GM23248 (cell line): ENCODE measurements at regions not wholly inside any gene's neighbourhood (a gene's known extent, or its start where the extent isn't known, plus 50 kb on each side); places are given as distances from the start of the nearest gene placed in this dataset.

Experiments
- DNase-seq: peaks from one replicate; pipeline ENCODE4 v3.0.0-alpha.2; 2015
- H2AFZ ChIP-seq: fragments of 200-600 bp; sonication (generic); 2 replicates; pipeline ENCODE4 v1.6.1; 2016; ENCODE audit warnings: antibody characterized with exemption
- H3F3A ChIP-seq: fragments of 200-600 bp; sonication (generic); 2 replicates; pipeline ENCODE4 v1.6.1; 2016; ENCODE audit warnings: mild to moderate bottlenecking, antibody characterized with exemption, mixed run types; ENCODE audit not compliant: insufficient read depth
- H3K27ac ChIP-seq: fragments of 200-600 bp; sonication (generic); 2 replicates; pipeline ENCODE4 v1.5.1; 2016; ENCODE audit warnings: mild to moderate bottlenecking
- H3K27me3 ChIP-seq: fragments of 200-600 bp; sonication (generic); replicated peaks from 2 replicates; pipeline ENCODE4 v1.6.1; 2016; ENCODE audit warnings: mild to moderate bottlenecking; ENCODE audit not compliant: insufficient read depth
- H3K36me3 ChIP-seq: fragments of 200-600 bp; sonication (generic); 2 replicates; pipeline ENCODE4 v1.6.1; 2016; ENCODE audit warnings: low read depth, mild to moderate bottlenecking
- H3K4me1 ChIP-seq: fragments of 200-600 bp; sonication (generic); 2 replicates; pipeline ENCODE4 v1.6.1; 2016; ENCODE audit warnings: mild to moderate bottlenecking; ENCODE audit not compliant: insufficient read depth
- H3K4me2 ChIP-seq: fragments of 200-600 bp; sonication (generic); one replicate; pipeline ENCODE4 v1.6.1; 2016; ENCODE audit warnings: mild to moderate bottlenecking; ENCODE audit not compliant: unreplicated experiment
- H3K4me3 ChIP-seq: fragments of 200-600 bp; sonication (generic); 2 replicates; pipeline ENCODE4 v1.5.1; 2016; ENCODE audit warnings: mild to moderate bottlenecking
- H3K79me2 ChIP-seq: fragments of 200-600 bp; sonication (generic); 2 replicates; pipeline ENCODE4 v1.6.1; 2016; ENCODE audit warnings: mild to moderate bottlenecking; ENCODE audit not compliant: insufficient read depth
- H3K9ac ChIP-seq: fragments of 200-600 bp; sonication (generic); 2 replicates; pipeline ENCODE4 v1.6.1; 2016; ENCODE audit warnings: mild to moderate bottlenecking
- H3K9me2 ChIP-seq: fragments of 200-600 bp; sonication (generic); 2 replicates; pipeline ENCODE4 v1.6.1; 2016; ENCODE audit warnings: mixed run types, mild to moderate bottlenecking, moderate library complexity; ENCODE audit not compliant: insufficient read depth
- H3K9me3 ChIP-seq: fragments of 200-600 bp; sonication (generic); one replicate; pipeline ENCODE4 v1.6.1; 2017; ENCODE audit warnings: low read depth
- H4K20me1 ChIP-seq: fragments of 200-600 bp; sonication (generic); 2 replicates; pipeline ENCODE4 v1.6.0; 2016; ENCODE audit not compliant: insufficient read depth
- EZH2 ChIP-seq: fragments of 200-600 bp; sonication (generic); IDR thresholded peaks from 2 replicates; pipeline ENCODE4 v1.6.1; 2018; ENCODE audit warnings: antibody characterized with exemption, mild to moderate bottlenecking; ENCODE audit not compliant: insufficient read depth, poor library complexity, severe bottlenecking
- EZH2phosphoT487 ChIP-seq: fragments of 200-600 bp; sonication (generic); IDR thresholded peaks from 2 replicates; pipeline ENCODE4 v1.6.1; 2018; ENCODE audit warnings: antibody characterized with exemption, moderate library complexity, mild to moderate bottlenecking, low read depth; ENCODE audit not compliant: insufficient read depth
- WGBS, 2 experiments: methylation state at CpG; one replicate each; pipeline ENCODE4 v1.1.6; 2015 to 2017; ENCODE audit warnings: low lambda C conversion rate in 2 of 2, low coverage in 1 of 2; ENCODE audit errors: missing lambda C conversion rate in 2 of 2; 5-methylcytosine and 5-hydroxymethylcytosine counted together
- in situ Hi-C: fragments of 300-500 bp; cut with MboI; formaldehyde crosslinking; loops from 2 replicates; pipeline ENCODE4 v1.15.0; 2020

- no peak overlapping the region for H3K27ac ChIP-seq
- in situ Hi-C loops = no loop called here
Observed at GRCh38 chr11:95331161-95331560, 100.2 kb upstream of the SESN3 start.

GRCh38 chr11:95330302-95330701, 99.3 kb upstream of the SESN3 start:
- no peaks in the 10 kb centered on the region for H3K79me2 ChIP-seq
- H3K36me3 ChIP-seq = no peaks in the 10 kb centered on the region
- TF ChIP-seq EZH2 = no peak
- TF ChIP-seq EZH2phosphoT487 = no peak
- no peak overlapping the region for H2AFZ ChIP-seq
- no peaks in the 10 kb centered on the region for H3K9me2 ChIP-seq
- H3K27ac ChIP-seq = no peak overlapping the region
- H3K9me3 ChIP-seq = no peaks in the 10 kb centered on the region
- H3K9ac ChIP-seq = no peak overlapping the region
- H3K4me1 ChIP-seq = no peaks in the 10 kb centered on the region
- H3K27me3 ChIP-seq = no peaks in the 10 kb centered on the region; the same call in 1 of the 2 replicates
- peak; percentile 10 for DNase-seq
- no peaks in the 10 kb centered on the region for H4K20me1 ChIP-seq
- no peaks in the 10 kb centered on the region for H3F3A ChIP-seq
- 47 to 67% methylated on average over 1 of the region's 1 CpG for WGBS, 2 experiments
- in situ Hi-C loops = no loop called here
- H3K4me3 ChIP-seq = no peak overlapping the region
- no peak overlapping the region for H3K4me2 ChIP-seq

More at GRCh38 chr11:95331161-95331560, 100.2 kb upstream of the SESN3 start:
- Histone ChIP-seq H3K4me2 (no peak overlapping the region), H3K9me3 (no peaks in the 10 kb centered on the region), H3K36me3 (no peaks in the 10 kb centered on the region), H3K9me2 (no peaks in the 10 kb centered on the region), H3K4me1 (no peaks in the 10 kb centered on the region), H4K20me1 (no peaks in the 10 kb centered on the region), H3K4me3 (no peak overlapping the region), H2AFZ (no peak overlapping the region), H3K27me3 (no peaks in the 10 kb centered on the region; the same call in 1 of the 2 replicates), H3F3A (no peaks in the 10 kb centered on the region), H3K9ac (no peak overlapping the region), H3K79me2 (no peaks in the 10 kb centered on the region)
- 29 to 38% methylated on average over 1 of the region's 1 CpG for WGBS, 2 experiments
- TF ChIP-seq EZH2 (no peak), EZH2phosphoT487 (no peak)
- no peak for DNase-seq

- no peaks in the 10 kb centered on the region for H3K79me2 ChIP-seq
- DNase-seq = no peak
- WGBS, 2 experiments = 22 to 30% methylated on average over 2 of the region's 2 CpGs
- TF ChIP-seq EZH2 (no peak), EZH2phosphoT487 (no peak)
- H2AFZ ChIP-seq = no peak overlapping the region
- H4K20me1 ChIP-seq = no peaks in the 10 kb centered on the region
- H3K4me2 ChIP-seq = no peak overlapping the region
- no peaks in the 10 kb centered on the region for H3K9me3 ChIP-seq
- in situ Hi-C loops = no loop called here
- H3K4me1 ChIP-seq = peaks cover 9% of the 10 kb centered on the region
- no peak overlapping the region for H3K27ac ChIP-seq
- no peak overlapping the region for H3K9ac ChIP-seq
- no peaks in the 10 kb centered on the region for H3K9me2 ChIP-seq
- H3F3A ChIP-seq = peaks cover 11% of the 10 kb centered on the region
- H3K27me3 ChIP-seq = no peaks in the 10 kb centered on the region; the same call in 1 of the 2 replicates
- no peak overlapping the region for H3K4me3 ChIP-seq
- H3K36me3 ChIP-seq = no peaks in the 10 kb centered on the region
Observed at GRCh38 chr11:95327273-95327948, 96.4 kb upstream of the SESN3 start.

GRCh38 chr11:95325777-95326258, 94.8 kb upstream of the SESN3 start:
- no peaks in the 10 kb centered on the region for H3K79me2 ChIP-seq
- 86 to 90% methylated on average over 8 of the region's 8 CpGs for WGBS, 2 experiments
- H3K4me2 ChIP-seq = no peak overlapping the region
- in situ Hi-C loops = no loop called here
- H3K27me3 ChIP-seq = no peaks in the 10 kb centered on the region; the same call in 1 of the 2 replicates
- H3K9me2 ChIP-seq = no peaks in the 10 kb centered on the region
- no peak for DNase-seq
- H3K4me1 ChIP-seq = peaks cover 14% of the 10 kb centered on the region
- H3K36me3 ChIP-seq = no peaks in the 10 kb centered on the region
- TF ChIP-seq EZH2 = no peak
- no peak for TF ChIP-seq EZH2phosphoT487
- H3K27ac ChIP-seq = no peak overlapping the region
- no peak overlapping the region for H3K9ac ChIP-seq
- no peaks in the 10 kb centered on the region for H3K9me3 ChIP-seq
- peaks cover 15% of the 10 kb centered on the region for H3F3A ChIP-seq
- H3K4me3 ChIP-seq = no peak overlapping the region
- H2AFZ ChIP-seq = no peak overlapping the region
- no peaks in the 10 kb centered on the region for H4K20me1 ChIP-seq
